ENCODE measurements at regions not wholly inside any gene's neighbourhood (a gene's known extent, or its start where the extent isn't known, plus 50 kb on each side); places are given as distances from the start of the nearest gene placed in this dataset.

DNA sequence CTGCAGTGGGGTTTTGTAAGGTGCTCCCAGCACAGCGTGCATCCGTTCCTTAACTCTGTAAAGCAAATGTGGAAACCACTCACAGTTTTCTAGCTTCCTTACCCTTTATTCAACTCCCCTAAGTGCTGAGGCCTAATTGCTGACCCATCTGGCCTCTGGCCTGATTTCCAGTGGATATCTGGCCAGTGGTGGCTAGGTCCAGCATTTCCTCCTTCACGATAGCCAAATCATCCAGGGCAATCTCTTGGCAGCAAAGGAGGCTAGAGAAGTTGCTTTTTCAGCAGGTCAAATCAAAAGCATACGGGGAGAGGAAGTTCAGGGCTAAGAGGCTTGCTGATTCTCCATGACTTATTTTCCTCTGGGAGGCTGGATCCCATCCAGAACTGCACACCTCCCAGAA lies 286.3 kb upstream of the VLDLR start:
- DNase-seq (ENCODE audit: low spot score) (no peak), ATAC-seq (no peak)
- Histone ChIP-seq H3K36me3 (ENCODE audit: insufficient read depth) (no peaks in the 10 kb centered on the region), H3F3A (replicated peaks; ENCODE audit: low read depth) (no peaks in the 10 kb centered on the region), H3K9me2 (ENCODE audit: insufficient read depth) (peaks cover 26% of the 10 kb centered on the region), H3K4me3 (no peak overlapping the region), H3K27me3 (ENCODE audit: insufficient read depth) (no peaks in the 10 kb centered on the region), H3K79me2 (replicated peaks; ENCODE audit: insufficient read depth) (no peaks in the 10 kb centered on the region), H2AFZ (0 out of 2 replicates have a peak overlapping the region, but pooled peaks have one; percentile 17), H4K20me1 (replicated peaks; ENCODE audit: insufficient read depth) (no peaks in the 10 kb centered on the region), H3K4me1 (ENCODE audit: insufficient read depth) (no peaks in the 10 kb centered on the region), H3K4me2 (no peak overlapping the region), H3K27ac (ENCODE audit: low read depth) (no peak overlapping the region)
- Mint-ChIP-seq H3K36me3 (ENCODE audit: low read depth) (no peaks in the 10 kb centered on the region), H3K9me3 (no peaks in the 10 kb centered on the region), H3K4me3 (no peak overlapping the region), H3K27ac (no peak overlapping the region), H3K27me3 (ENCODE audit: insufficient read depth, low read depth, poor library complexity) (peaks cover 1% of the 10 kb centered on the region), H3K4me1 (no peaks in the 10 kb centered on the region)
- TF ChIP-seq STAT1 (IDR thresholded peaks at IDR 0.05; ENCODE audit: unreplicated experiment) (no peak), EZH2phosphoT487 (IDR thresholded peaks at IDR 0.05; ENCODE audit: unreplicated experiment) (no peak), ZNF114 (CRISPR knock-in tag; IDR thresholded peaks at IDR 0.05) (no peak), POLR2AphosphoS5 (IDR thresholded peaks at IDR 0.05; ENCODE audit: low read depth) (no peak), CREB1 (CRISPR knock-in tag; IDR thresholded peaks at IDR 0.05; ENCODE audit: low read depth) (no peak), NANOG (IDR thresholded peaks at IDR 0.05; ENCODE audit: borderline replicate concordance) (no peak), JUNB (IDR thresholded peaks at IDR 0.05; ENCODE audit: unreplicated experiment) (no peak), ZNF331 (CRISPR knock-in tag; IDR thresholded peaks at IDR 0.05; ENCODE audit: low read depth) (no peak), EZH2 (IDR thresholded peaks at IDR 0.05; ENCODE audit: low read depth, unreplicated experiment) (no peak)
- TF ChIP-seq, protein P1, sequence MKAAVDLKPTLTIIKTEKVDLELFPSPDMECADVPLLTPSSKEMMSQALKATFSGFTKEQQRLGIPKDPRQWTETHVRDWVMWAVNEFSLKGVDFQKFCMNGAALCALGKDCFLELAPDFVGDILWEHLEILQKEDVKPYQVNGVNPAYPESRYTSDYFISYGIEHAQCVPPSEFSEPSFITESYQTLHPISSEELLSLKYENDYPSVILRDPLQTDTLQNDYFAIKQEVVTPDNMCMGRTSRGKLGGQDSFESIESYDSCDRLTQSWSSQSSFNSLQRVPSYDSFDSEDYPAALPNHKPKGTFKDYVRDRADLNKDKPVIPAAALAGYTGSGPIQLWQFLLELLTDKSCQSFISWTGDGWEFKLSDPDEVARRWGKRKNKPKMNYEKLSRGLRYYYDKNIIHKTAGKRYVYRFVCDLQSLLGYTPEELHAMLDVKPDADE (IDR thresholded peaks at IDR 0.05) = no peak
- TF ChIP-seq, protein P2, sequence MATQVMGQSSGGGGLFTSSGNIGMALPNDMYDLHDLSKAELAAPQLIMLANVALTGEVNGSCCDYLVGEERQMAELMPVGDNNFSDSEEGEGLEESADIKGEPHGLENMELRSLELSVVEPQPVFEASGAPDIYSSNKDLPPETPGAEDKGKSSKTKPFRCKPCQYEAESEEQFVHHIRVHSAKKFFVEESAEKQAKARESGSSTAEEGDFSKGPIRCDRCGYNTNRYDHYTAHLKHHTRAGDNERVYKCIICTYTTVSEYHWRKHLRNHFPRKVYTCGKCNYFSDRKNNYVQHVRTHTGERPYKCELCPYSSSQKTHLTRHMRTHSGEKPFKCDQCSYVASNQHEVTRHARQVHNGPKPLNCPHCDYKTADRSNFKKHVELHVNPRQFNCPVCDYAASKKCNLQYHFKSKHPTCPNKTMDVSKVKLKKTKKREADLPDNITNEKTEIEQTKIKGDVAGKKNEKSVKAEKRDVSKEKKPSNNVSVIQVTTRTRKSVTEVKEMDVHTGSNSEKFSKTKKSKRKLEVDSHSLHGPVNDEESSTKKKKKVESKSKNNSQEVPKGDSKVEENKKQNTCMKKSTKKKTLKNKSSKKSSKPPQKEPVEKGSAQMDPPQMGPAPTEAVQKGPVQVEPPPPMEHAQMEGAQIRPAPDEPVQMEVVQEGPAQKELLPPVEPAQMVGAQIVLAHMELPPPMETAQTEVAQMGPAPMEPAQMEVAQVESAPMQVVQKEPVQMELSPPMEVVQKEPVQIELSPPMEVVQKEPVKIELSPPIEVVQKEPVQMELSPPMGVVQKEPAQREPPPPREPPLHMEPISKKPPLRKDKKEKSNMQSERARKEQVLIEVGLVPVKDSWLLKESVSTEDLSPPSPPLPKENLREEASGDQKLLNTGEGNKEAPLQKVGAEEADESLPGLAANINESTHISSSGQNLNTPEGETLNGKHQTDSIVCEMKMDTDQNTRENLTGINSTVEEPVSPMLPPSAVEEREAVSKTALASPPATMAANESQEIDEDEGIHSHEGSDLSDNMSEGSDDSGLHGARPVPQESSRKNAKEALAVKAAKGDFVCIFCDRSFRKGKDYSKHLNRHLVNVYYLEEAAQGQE (IDR thresholded peaks at IDR 0.05; ENCODE audit: unreplicated experiment) = no peak
- TF ChIP-seq, protein P3, sequence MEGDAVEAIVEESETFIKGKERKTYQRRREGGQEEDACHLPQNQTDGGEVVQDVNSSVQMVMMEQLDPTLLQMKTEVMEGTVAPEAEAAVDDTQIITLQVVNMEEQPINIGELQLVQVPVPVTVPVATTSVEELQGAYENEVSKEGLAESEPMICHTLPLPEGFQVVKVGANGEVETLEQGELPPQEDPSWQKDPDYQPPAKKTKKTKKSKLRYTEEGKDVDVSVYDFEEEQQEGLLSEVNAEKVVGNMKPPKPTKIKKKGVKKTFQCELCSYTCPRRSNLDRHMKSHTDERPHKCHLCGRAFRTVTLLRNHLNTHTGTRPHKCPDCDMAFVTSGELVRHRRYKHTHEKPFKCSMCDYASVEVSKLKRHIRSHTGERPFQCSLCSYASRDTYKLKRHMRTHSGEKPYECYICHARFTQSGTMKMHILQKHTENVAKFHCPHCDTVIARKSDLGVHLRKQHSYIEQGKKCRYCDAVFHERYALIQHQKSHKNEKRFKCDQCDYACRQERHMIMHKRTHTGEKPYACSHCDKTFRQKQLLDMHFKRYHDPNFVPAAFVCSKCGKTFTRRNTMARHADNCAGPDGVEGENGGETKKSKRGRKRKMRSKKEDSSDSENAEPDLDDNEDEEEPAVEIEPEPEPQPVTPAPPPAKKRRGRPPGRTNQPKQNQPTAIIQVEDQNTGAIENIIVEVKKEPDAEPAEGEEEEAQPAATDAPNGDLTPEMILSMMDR (conservative IDR thresholded peaks at IDR 0.05; ENCODE audit: low read depth in 2 of 2) = no peak
- TF ChIP-seq, protein P4, sequence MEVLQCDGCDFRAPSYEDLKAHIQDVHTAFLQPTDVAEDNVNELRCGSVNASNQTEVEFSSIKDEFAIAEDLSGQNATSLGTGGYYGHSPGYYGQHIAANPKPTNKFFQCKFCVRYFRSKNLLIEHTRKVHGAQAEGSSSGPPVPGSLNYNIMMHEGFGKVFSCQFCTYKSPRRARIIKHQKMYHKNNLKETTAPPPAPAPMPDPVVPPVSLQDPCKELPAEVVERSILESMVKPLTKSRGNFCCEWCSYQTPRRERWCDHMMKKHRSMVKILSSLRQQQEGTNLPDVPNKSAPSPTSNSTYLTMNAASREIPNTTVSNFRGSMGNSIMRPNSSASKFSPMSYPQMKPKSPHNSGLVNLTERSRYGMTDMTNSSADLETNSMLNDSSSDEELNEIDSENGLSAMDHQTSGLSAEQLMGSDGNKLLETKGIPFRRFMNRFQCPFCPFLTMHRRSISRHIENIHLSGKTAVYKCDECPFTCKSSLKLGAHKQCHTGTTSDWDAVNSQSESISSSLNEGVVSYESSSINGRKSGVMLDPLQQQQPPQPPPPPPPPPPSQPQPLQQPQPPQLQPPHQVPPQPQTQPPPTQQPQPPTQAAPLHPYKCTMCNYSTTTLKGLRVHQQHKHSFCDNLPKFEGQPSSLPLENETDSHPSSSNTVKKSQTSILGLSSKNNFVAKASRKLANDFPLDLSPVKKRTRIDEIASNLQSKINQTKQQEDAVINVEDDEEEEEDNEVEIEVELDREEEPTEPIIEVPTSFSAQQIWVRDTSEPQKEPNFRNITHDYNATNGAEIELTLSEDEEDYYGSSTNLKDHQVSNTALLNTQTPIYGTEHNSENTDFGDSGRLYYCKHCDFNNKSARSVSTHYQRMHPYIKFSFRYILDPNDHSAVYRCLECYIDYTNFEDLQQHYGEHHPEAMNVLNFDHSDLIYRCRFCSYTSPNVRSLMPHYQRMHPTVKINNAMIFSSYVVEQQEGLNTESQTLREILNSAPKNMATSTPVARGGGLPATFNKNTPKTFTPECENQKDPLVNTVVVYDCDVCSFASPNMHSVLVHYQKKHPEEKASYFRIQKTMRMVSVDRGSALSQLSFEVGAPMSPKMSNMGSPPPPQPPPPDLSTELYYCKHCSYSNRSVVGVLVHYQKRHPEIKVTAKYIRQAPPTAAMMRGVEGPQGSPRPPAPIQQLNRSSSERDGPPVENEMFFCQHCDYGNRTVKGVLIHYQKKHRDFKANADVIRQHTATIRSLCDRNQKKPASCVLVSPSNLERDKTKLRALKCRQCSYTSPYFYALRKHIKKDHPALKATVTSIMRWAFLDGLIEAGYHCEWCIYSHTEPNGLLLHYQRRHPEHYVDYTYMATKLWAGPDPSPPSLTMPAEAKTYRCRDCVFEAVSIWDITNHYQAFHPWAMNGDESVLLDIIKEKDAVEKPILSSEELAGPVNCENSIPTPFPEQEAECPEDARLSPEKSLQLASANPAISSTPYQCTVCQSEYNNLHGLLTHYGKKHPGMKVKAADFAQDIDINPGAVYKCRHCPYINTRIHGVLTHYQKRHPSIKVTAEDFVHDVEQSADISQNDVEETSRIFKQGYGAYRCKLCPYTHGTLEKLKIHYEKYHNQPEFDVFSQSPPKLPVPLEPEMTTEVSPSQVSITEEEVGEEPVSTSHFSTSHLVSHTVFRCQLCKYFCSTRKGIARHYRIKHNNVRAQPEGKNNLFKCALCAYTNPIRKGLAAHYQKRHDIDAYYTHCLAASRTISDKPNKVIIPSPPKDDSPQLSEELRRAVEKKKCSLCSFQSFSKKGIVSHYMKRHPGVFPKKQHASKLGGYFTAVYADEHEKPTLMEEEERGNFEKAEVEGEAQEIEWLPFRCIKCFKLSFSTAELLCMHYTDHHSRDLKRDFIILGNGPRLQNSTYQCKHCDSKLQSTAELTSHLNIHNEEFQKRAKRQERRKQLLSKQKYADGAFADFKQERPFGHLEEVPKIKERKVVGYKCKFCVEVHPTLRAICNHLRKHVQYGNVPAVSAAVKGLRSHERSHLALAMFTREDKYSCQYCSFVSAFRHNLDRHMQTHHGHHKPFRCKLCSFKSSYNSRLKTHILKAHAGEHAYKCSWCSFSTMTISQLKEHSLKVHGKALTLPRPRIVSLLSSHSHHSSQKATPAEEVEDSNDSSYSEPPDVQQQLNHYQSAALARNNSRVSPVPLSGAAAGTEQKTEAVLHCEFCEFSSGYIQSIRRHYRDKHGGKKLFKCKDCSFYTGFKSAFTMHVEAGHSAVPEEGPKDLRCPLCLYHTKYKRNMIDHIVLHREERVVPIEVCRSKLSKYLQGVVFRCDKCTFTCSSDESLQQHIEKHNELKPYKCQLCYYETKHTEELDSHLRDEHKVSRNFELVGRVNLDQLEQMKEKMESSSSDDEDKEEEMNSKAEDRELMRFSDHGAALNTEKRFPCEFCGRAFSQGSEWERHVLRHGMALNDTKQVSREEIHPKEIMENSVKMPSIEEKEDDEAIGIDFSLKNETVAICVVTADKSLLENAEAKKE (CRISPR knock-in tag; IDR thresholded peaks at IDR 0.05) = no peak
